B cell (primary cell): ENCODE measurements at regions not wholly inside any gene's neighbourhood (a gene's known extent, or its start where the extent isn't known, plus 50 kb on each side); places are given as distances from the start of the nearest gene placed in this dataset.

Experiments used
- ATAC-seq: fragments of 200-7000 bp; cut with Tn5 transposase; one replicate; pipeline ENCODE4 v1.10.0; 2021; ENCODE audit warnings: low read depth, mild to moderate bottlenecking, moderate number of reproducible peaks, moderate library complexity
- CTCF ChIA-PET: fragments of 350-600 bp; sonication (Branson Sonifier 250); formaldehyde crosslinking; loops from one replicate; lab custom pipeline; 2021; ENCODE audit warnings: antibody characterized with exemption, inconsistent platforms; lab: Charles Lee
- POLR2A ChIA-PET: fragments of 350-600 bp; sonication (Branson Sonifier 250); formaldehyde crosslinking; loops from one replicate; lab custom pipeline; 2021; ENCODE audit warnings: antibody characterized with exemption; lab: Charles Lee
- DNase-seq: peaks from one replicate; pipeline ENCODE4 v3.0.0; 2013
- H2AFZ ChIP-seq: 2 replicates; pipeline ENCODE4 v1.6.1; 2012; ENCODE audit warnings: mild to moderate bottlenecking, low read depth, low read length; ENCODE audit not compliant: insufficient read depth, poor library complexity, severe bottlenecking
- H3K27ac ChIP-seq, 2 donors: 1 replicate in 1 of 2; 2 replicates in 1 of 2; pipeline ENCODE4 v1.5.1; 2012 to 2013; ENCODE audit warnings: low read length in 2 of 2, mild to moderate bottlenecking in 2 of 2, moderate library complexity in 1 of 2
- H3K27me3 ChIP-seq, 4 experiments: fragments of 200-600 bp in 1 of 4; sonication (generic) in 1 of 4; replicated peaks in 1 of 4; 1 replicate in 2 of 4; 2 replicates in 2 of 4; pipeline versions ENCODE4 v1.6.1 to v1.7.0; 2013 to 2016; ENCODE audit warnings: low read length in 3 of 4, mild to moderate bottlenecking in 2 of 4, mixed read lengths in 1 of 4, moderate library complexity in 1 of 4; ENCODE audit not compliant: insufficient read depth in 4 of 4, control insufficient read depth in 3 of 4; ENCODE audit errors: control extremely low read depth in 1 of 4
- H3K36me3 ChIP-seq, 2 experiments: replicated peaks in 1 of 2; 1 replicate in 1 of 2; 2 replicates in 1 of 2; pipeline versions ENCODE4 v1.6.1 to v1.7.1; 2013; ENCODE audit warnings: low read length in 1 of 2; ENCODE audit not compliant: insufficient read depth in 2 of 2, control insufficient read depth in 1 of 2; ENCODE audit errors: control extremely low read depth in 1 of 2, extremely low read depth in 1 of 2
- H3K4me1 ChIP-seq, 2 donors: fragments of 200-600 bp in 1 of 2; sonication (generic) in 1 of 2; 1 replicate in 1 of 2; 2 replicates in 1 of 2; pipeline versions ENCODE4 v1.5.1 to v1.6.1; 2013 to 2017; ENCODE audit warnings: low read length in 2 of 2; ENCODE audit not compliant: control insufficient read depth in 2 of 2, insufficient read depth in 2 of 2
- H3K4me2 ChIP-seq: replicated peaks from 2 replicates; pipeline ENCODE3; 2012; ENCODE audit warnings: mild to moderate bottlenecking, low read depth, low read length; ENCODE audit not compliant: poor library complexity, severe bottlenecking
- H3K4me3 ChIP-seq, 5 experiments: fragments of 200-600 bp in 1 of 5; sonication (generic) in 1 of 5; 1 replicate in 3 of 5; 2 replicates in 2 of 5; pipeline versions ENCODE4 v1.5.1 to v1.7.0; 2011 to 2016; ENCODE audit warnings: low read length in 4 of 5, mild to moderate bottlenecking in 4 of 5, low read depth in 2 of 5, control low read depth in 1 of 5, moderate library complexity in 1 of 5; ENCODE audit not compliant: insufficient read depth in 1 of 5; ENCODE audit errors: control extremely low read depth in 1 of 5, extremely low read depth in 1 of 5
- H3K79me2 ChIP-seq: fragments of 200-600 bp; sonication (generic); one replicate; pipeline ENCODE4 v1.6.0; 2016; ENCODE audit warnings: low read length; ENCODE audit not compliant: control insufficient read depth, insufficient read depth
- H3K9ac ChIP-seq: fragments of 200-600 bp; sonication (generic); 2 replicates; pipeline ENCODE4 v1.6.1; 2017; ENCODE audit warnings: mild to moderate bottlenecking, low read length, moderate library complexity
- H3K9me3 ChIP-seq, 3 donors: one replicate each; pipeline versions ENCODE4 v1.6.1 to v1.7.1; 2013; ENCODE audit warnings: low read length in 2 of 3; ENCODE audit not compliant: control insufficient read depth in 2 of 3, insufficient read depth in 1 of 3; ENCODE audit errors: control extremely low read depth in 1 of 3
- H4K20me1 ChIP-seq: 2 replicates; pipeline ENCODE4 v1.6.0; 2012; ENCODE audit warnings: mild to moderate bottlenecking, low read length; ENCODE audit not compliant: insufficient read depth, control insufficient read depth, poor library complexity, severe bottlenecking
- H3K27ac Mint-ChIP-seq: one replicate; pipeline ENCODE4 v1.8.0; 2021; ENCODE audit warnings: mixed read lengths
- H3K27me3 Mint-ChIP-seq: one replicate; pipeline ENCODE4 v1.8.0; 2021; ENCODE audit warnings: mixed read lengths
- H3K4me1 Mint-ChIP-seq: one replicate; pipeline ENCODE4 v1.8.0; 2021; ENCODE audit warnings: mixed read lengths
- H3K4me3 Mint-ChIP-seq: one replicate; pipeline ENCODE4 v1.8.0; 2021; ENCODE audit warnings: mixed read lengths
- H3K9me3 Mint-ChIP-seq: one replicate; pipeline ENCODE4 v1.8.0; 2022; ENCODE audit warnings: mixed read lengths; ENCODE audit not compliant: insufficient read depth
- EZH2 ChIP-seq: IDR thresholded peaks from 2 replicates; pipeline ENCODE4 v1.6.1; 2012; ENCODE audit warnings: borderline replicate concordance, low read depth, mild to moderate bottlenecking, moderate library complexity, low read length; ENCODE audit not compliant: insufficient read depth, poor library complexity, severe bottlenecking
- WGBS: methylation state at CpG from one replicate; pipeline ENCODE4 v1.1.5; 2013; ENCODE audit warnings: missing lambda C conversion rate; ENCODE audit not compliant: insufficient coverage; 5-methylcytosine and 5-hydroxymethylcytosine counted together
- intact Hi-C: fragments of 100-400 bp; cut with micrococcal nuclease; formaldehyde crosslinking; loops from one replicate; pipeline ENCODE4 v1.10.0; 2022
- TF ChIP-seq, protein P1 (sequence below): fragments of 200-600 bp; IDR thresholded peaks from one replicate; pipeline ENCODE4 v1.8.0; 2022; ENCODE audit warnings: antibody characterized with exemption, mild to moderate bottlenecking

DNA sequence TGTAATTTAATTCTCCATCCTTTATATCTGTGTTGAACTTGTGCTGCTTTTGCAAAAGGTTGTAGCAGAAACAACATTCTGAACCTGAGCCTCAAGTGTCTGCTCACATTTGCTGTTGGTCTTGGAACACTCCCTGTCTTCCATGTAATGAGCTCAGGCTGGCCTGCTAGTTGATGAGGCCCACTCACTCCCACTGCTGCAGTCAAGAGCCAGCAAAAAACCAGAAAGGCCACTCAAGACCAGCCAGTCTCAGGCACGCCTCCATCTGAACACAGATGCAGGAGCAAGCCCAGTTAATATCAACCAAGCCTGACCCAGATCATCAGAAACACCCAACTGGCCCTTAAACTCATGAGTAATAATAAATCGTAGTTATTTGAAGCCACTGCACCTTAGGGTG lies 342.2 kb upstream of the NFIA start:
- no peak overlapping the region for H3K4me3 Mint-ChIP-seq
- H3K4me3 ChIP-seq = no peak overlapping the region
- TF ChIP-seq, protein P1, sequence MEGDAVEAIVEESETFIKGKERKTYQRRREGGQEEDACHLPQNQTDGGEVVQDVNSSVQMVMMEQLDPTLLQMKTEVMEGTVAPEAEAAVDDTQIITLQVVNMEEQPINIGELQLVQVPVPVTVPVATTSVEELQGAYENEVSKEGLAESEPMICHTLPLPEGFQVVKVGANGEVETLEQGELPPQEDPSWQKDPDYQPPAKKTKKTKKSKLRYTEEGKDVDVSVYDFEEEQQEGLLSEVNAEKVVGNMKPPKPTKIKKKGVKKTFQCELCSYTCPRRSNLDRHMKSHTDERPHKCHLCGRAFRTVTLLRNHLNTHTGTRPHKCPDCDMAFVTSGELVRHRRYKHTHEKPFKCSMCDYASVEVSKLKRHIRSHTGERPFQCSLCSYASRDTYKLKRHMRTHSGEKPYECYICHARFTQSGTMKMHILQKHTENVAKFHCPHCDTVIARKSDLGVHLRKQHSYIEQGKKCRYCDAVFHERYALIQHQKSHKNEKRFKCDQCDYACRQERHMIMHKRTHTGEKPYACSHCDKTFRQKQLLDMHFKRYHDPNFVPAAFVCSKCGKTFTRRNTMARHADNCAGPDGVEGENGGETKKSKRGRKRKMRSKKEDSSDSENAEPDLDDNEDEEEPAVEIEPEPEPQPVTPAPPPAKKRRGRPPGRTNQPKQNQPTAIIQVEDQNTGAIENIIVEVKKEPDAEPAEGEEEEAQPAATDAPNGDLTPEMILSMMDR = no peak
- TF ChIP-seq EZH2 = no peak

DNA sequence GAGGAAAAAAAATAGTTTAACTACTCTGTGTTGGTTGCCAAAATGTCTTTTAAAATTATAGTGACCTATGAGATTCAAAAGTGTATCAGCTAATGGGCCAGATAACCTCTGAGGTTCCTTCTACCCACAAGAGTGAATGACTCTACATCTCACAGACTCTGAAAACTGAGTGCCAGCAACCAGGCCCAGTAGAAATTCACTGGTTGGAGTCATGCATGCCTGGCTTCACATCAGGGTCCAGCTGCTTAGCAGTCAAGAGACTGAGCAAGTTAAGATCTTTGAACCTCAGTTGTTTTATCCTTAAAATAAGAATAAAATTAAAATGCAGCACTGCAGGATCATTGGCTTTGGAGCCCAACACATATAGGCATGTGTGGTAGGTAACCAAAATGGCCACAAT lies 342.6 kb upstream of the NFIA start:
- Histone ChIP-seq H3K4me3 (no peak overlapping the region), H3K4me1 (no peaks in the 10 kb centered on the region), H3K27me3 (no peaks in the 10 kb centered on the region), H4K20me1 (no peaks in the 10 kb centered on the region), H3K27ac (no peak overlapping the region), H3K9ac (no peak overlapping the region), H2AFZ (no peak overlapping the region), H3K4me2 (no peak overlapping the region), H3K9me3 (no peaks in the 10 kb centered on the region), H3K36me3 (no peaks in the 10 kb centered on the region), H3K79me2 (no peaks in the 10 kb centered on the region)
- DNase-seq (no peak), ATAC-seq (no peak)
- ChIA-PET CTCF (no interaction called here), POLR2A (no interaction called here)
- Mint-ChIP-seq H3K4me1 (no peaks in the 10 kb centered on the region), H3K27ac (no peak overlapping the region), H3K9me3 (no peaks in the 10 kb centered on the region), H3K27me3 (no peaks in the 10 kb centered on the region), H3K4me3 (no peak overlapping the region)
- TF ChIP-seq, protein P1 = no peak
- TF ChIP-seq EZH2 = no peak
- intact Hi-C loops = no loop called here

More for the DNA sequence above, 342.2 kb upstream of the NFIA start:
- Histone ChIP-seq H3K4me2 (no peak overlapping the region), H4K20me1 (no peaks in the 10 kb centered on the region), H3K79me2 (no peaks in the 10 kb centered on the region), H3K36me3 (no peaks in the 10 kb centered on the region), H2AFZ (no peak overlapping the region), H3K9me3 (no peaks in the 10 kb centered on the region), H3K27ac (no peak overlapping the region), H3K4me1 (no peaks in the 10 kb centered on the region), H3K27me3 (no peaks in the 10 kb centered on the region), H3K9ac (no peak overlapping the region)
- 83% methylated on average over 1 of the region's 2 CpGs for WGBS
- DNase-seq = no peak
- no peaks in the 10 kb centered on the region for H3K4me1 Mint-ChIP-seq
- H3K27ac Mint-ChIP-seq = no peak overlapping the region
- no peaks in the 10 kb centered on the region for H3K27me3 Mint-ChIP-seq
- ChIA-PET CTCF (no interaction called here), POLR2A (no interaction called here)
- H3K9me3 Mint-ChIP-seq = no peaks in the 10 kb centered on the region
- intact Hi-C loops = no loop called here
- no peak for ATAC-seq
